HepG2 (cell line): ENCODE measurements at regions not wholly inside any gene's neighbourhood (a gene's known extent, or its start where the extent isn't known, plus 50 kb on each side); places are given as distances from the start of the nearest gene placed in this dataset.

Source experiments
- CTCF ChIP-seq: sonication (generic); formaldehyde crosslinking; IDR thresholded peaks from 2 replicates; pipeline ENCODE4 v1.5.0; 2020; ENCODE audit warnings: mild to moderate bottlenecking, missing genetic modification reagents, moderate library complexity
- ETS1 ChIP-seq: sonication (generic); formaldehyde crosslinking; IDR thresholded peaks from 2 replicates; pipeline ENCODE4 v1.4.0; 2020; ENCODE audit warnings: missing genetic modification reagents
- NFIC ChIP-seq: IDR thresholded peaks from 2 replicates; pipeline ENCODE4 v1.6.1; 2012; ENCODE audit warnings: mild to moderate bottlenecking, low read length, inconsistent platforms
- PITX1 ChIP-seq: sonication (generic); formaldehyde crosslinking; IDR thresholded peaks from 2 replicates; pipeline ENCODE4 v1.5.1; 2020; ENCODE audit warnings: mild to moderate bottlenecking, missing genetic modification reagents
- POLR2A ChIP-seq, 2 experiments: IDR thresholded peaks; 2 replicates each; pipeline ENCODE4 v1.6.1; 2011; ENCODE audit warnings: low read depth in 2 of 2, low read length in 2 of 2, mild to moderate bottlenecking in 1 of 2, moderate library complexity in 1 of 2; ENCODE audit not compliant: insufficient read depth in 1 of 2
- POLR2AphosphoS5 ChIP-seq: IDR thresholded peaks from 2 replicates; pipeline ENCODE4 v1.6.1; 2012; ENCODE audit warnings: low read depth, low read length
- THAP11 ChIP-seq: IDR thresholded peaks from 2 replicates; pipeline ENCODE4 v1.6.1; 2016; ENCODE audit warnings: missing biosample characterization, missing genetic modification reagents
- THAP9 ChIP-seq: sonication (generic); formaldehyde crosslinking; IDR thresholded peaks from 2 replicates; pipeline ENCODE4; 2020; ENCODE audit warnings: missing genetic modification reagents, mild to moderate bottlenecking, borderline replicate concordance
- ZBTB33 ChIP-seq: sonication (generic); formaldehyde crosslinking; IDR thresholded peaks from 2 replicates; pipeline ENCODE4 v1.4.0; 2020; ENCODE audit warnings: missing genetic modification reagents
- ZMYM4 ChIP-seq: sonication (generic); formaldehyde crosslinking; IDR thresholded peaks from 2 replicates; pipeline ENCODE4 v1.8.1; 2023; ENCODE audit warnings: mild to moderate bottlenecking, missing genetic modification reagents
- ZNF24 ChIP-seq: fragments of 450-650 bp; IDR thresholded peaks from 2 replicates; pipeline ENCODE4 v1.6.1; 2017; ENCODE audit warnings: antibody characterized with exemption, mild to moderate bottlenecking
- ZNF33B ChIP-seq: sonication (generic); formaldehyde crosslinking; IDR thresholded peaks from 2 replicates; pipeline ENCODE4 v1.5.1; 2020; ENCODE audit warnings: mild to moderate bottlenecking, missing genetic modification reagents
- ZNF44 ChIP-seq: sonication (generic); formaldehyde crosslinking; IDR thresholded peaks from 2 replicates; pipeline ENCODE4 v1.5.1; 2020; ENCODE audit warnings: mild to moderate bottlenecking, missing genetic modification reagents
- ZNF766 ChIP-seq: sonication (generic); formaldehyde crosslinking; IDR thresholded peaks from 2 replicates; pipeline ENCODE4 v1.5.0; 2020; ENCODE audit warnings: missing genetic modification reagents, borderline replicate concordance

- TF ChIP-seq ZNF766 (CRISPR knock-in tag) (no peak), ZNF44 (CRISPR knock-in tag) (no peak), ETS1 (CRISPR knock-in tag) (no peak), ZNF24 (no peak), NFIC (no peak), CTCF (CRISPR knock-in tag) (no peak), PITX1 (no peak), ZNF33B (CRISPR knock-in tag) (no peak), ZMYM4 (CRISPR knock-in tag) (no peak), THAP11 (CRISPR knock-in tag) (no peak), ZBTB33 (no peak), THAP9 (no peak), POLR2AphosphoS5 (no peak), POLR2A (IDR thresholded peaks at IDR 0.05; ENCODE audit: insufficient read depth in 1 of 2, low read depth in 2 of 2, low read length in 2 of 2) (no peak)
These were observed 351.7 kb upstream of the ARID1B start for GRCh38 chr6:156425359-156426020.
